ENCODE measurements at regions not wholly inside any gene's neighbourhood (a gene's known extent, or its start where the extent isn't known, plus 50 kb on each side); places are given as distances from the start of the nearest gene placed in this dataset.

DNA sequence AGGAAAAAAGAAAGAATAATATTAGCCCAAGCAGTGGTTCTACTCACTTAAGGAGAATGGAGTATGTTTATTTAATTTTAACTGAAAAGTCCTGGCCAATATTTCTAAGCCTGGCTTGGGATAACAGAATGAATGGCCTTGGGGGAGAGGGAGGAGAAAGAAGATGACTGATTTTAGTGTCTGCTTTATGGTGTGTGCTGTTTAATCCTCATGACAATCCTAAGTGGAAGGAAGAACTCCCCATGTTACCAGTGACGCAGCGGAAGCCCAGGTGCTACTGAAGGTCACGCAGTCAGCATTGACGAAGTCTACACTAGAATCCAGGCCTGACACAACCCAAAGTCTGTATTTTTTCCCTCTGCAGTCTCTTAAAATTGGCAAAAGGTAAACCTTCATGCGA lies 50.5 kb downstream of the PALM2AKAP2 start:
- DNase-seq: no peak
- H3K4me1 Mint-ChIP-seq (ENCODE audit: low read depth in 2 of 2): no peaks in the 10 kb centered on the region
- no peak overlapping the region for H3K4me3 Mint-ChIP-seq
- H3K9me3 Mint-ChIP-seq: no peaks in the 10 kb centered on the region
- H3K36me3 Mint-ChIP-seq (ENCODE audit: insufficient read depth): peaks cover 3% of the 10 kb centered on the region
- H3K27me3 Mint-ChIP-seq: peaks cover 19 to 20% of the 10 kb centered on the region in 2 donors
- H3K27ac Mint-ChIP-seq: no peak overlapping the region
- no peak for ATAC-seq (replicated peaks)

DNA sequence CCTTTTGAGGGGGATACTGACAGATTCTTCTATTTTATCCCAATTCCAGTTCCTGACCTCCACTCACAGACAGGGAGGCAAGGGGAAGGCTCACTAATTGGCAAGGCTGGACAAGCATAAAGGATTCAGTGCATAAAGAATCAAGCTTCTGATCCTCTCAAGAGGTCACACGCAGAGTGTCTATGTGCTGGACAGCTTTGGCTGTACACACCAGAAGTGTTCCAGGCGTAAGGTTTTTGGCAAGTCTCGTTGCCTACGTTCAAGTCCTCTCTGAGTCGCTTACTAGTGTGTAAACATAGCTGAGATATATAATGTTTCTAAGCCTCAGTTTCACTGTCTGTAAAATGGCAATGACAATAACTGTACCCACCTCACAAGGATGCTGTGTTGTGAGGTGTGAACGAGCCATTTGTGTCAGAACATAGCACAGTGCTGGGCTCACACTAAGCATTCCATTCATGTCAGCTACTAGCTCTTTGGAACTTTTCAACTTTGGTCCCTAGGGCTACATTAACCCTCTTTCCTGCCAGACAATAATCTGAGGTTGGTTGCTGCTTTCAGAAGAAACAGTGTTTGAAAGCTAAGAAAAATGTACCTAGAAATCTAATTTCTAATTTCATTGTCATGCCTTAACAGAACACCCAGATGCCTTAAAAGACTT lies 52.1 kb downstream of the PALM2AKAP2 start:
- Mint-ChIP-seq H3K4me1 (ENCODE audit: low read depth in 2 of 2) (no peaks in the 10 kb centered on the region), H3K36me3 (ENCODE audit: insufficient read depth) (peaks cover 3% of the 10 kb centered on the region), H3K27ac (no peak overlapping the region)

DNA sequence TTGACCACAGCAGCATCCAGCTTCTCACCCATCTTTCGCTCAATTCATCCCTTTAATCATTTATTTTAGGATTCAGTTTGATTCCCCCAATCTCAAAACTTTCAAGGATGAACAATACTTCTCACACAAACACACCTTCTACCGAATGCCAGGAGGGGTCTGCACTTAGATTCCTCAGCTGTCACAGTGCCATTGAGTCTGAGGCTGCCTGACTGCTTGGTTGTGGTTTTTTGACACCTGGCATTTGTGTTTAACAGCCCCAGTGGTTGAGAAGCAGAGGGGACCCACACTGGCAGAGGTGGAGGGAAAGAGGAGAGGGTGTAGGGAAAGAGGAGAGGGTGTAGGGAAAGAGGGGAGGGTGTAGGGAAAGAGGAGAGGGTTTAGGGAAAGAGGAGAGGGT lies 54.9 kb downstream of the PALM2AKAP2 start:
- ATAC-seq (replicated peaks) (no peak), DNase-seq (no peak)
- Mint-ChIP-seq H3K27ac (no peak overlapping the region), H3K4me1 (ENCODE audit: low read depth in 2 of 2) (no peaks in the 10 kb centered on the region), H3K4me3 (no peak overlapping the region), H3K9me3 (no peaks in the 10 kb centered on the region), H3K27me3 (peaks cover 29 to 36% of the 10 kb centered on the region in 2 donors), H3K36me3 (ENCODE audit: insufficient read depth) (peaks cover 3% of the 10 kb centered on the region)

More for the DNA sequence above, 52.1 kb downstream of the PALM2AKAP2 start:
- no peak for ATAC-seq (replicated peaks)
- DNase-seq: no peak
- Mint-ChIP-seq H3K27me3 (peaks cover 24 to 26% of the 10 kb centered on the region in 2 donors), H3K4me3 (no peak overlapping the region), H3K9me3 (no peaks in the 10 kb centered on the region)

DNA sequence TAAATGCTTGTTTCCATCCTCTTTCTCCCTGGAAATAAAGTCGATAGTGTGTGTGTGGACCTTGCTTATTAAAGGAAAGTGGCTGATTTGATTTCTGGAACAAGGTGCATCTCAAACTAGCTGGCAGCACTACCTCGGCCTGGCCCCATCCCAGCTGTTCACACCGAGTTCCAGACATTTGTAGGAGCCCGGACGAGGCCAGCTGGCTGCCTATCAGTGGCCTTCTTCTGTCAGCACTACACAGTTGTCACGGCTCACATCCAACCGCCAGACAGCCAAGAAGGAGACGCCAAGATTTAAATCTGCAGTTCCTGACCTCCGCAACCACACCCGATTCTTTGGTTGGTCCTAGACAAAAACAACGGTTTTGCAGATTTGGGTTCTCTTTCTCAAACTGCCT lies 63.6 kb downstream of the PALM2AKAP2 start:
- no peak for ATAC-seq (replicated peaks)
- H3K27me3 Mint-ChIP-seq: peaks cover under 1 to 4% of the 10 kb centered on the region in 2 donors
- H3K27ac Mint-ChIP-seq: no peak overlapping the region
- peaks cover 0 to 2% of the 10 kb centered on the region in 2 donors for H3K9me3 Mint-ChIP-seq
- no peak for DNase-seq
- H3K4me1 Mint-ChIP-seq (ENCODE audit: low read depth in 2 of 2): no peaks in the 10 kb centered on the region
- no peak overlapping the region for H3K4me3 Mint-ChIP-seq
- no peaks in the 10 kb centered on the region for H3K36me3 Mint-ChIP-seq (ENCODE audit: insufficient read depth)

DNA sequence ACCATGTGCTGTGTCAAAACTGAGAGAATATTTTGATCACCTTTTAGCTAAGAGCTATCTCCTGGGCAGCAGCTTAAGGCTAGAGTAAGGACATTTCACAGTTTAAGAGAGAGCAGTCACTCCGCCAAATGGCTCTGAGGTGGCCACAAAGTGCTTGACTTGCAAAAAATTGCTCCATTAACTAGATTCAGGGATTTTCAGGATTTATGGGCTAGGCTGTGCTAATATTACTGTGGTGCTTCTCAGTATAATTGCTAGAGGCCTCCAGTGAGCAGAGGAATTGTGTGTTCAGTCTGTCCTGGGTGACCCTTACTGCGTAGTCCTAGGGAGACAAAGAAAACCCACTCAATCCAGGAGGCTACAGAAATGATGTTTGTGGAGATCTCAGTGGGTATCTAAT lies 65.2 kb downstream of the PALM2AKAP2 start:
- peaks cover 0 to 2% of the 10 kb centered on the region in 2 donors for H3K9me3 Mint-ChIP-seq
- H3K4me3 Mint-ChIP-seq: no peak overlapping the region
- no peaks in the 10 kb centered on the region for H3K36me3 Mint-ChIP-seq (ENCODE audit: insufficient read depth)
- DNase-seq (no peak), ATAC-seq (replicated peaks) (no peak)
- no peaks in the 10 kb centered on the region for H3K4me1 Mint-ChIP-seq (ENCODE audit: low read depth in 2 of 2)
- H3K27me3 Mint-ChIP-seq: no peaks in the 10 kb centered on the region
- no peak overlapping the region for H3K27ac Mint-ChIP-seq

DNA sequence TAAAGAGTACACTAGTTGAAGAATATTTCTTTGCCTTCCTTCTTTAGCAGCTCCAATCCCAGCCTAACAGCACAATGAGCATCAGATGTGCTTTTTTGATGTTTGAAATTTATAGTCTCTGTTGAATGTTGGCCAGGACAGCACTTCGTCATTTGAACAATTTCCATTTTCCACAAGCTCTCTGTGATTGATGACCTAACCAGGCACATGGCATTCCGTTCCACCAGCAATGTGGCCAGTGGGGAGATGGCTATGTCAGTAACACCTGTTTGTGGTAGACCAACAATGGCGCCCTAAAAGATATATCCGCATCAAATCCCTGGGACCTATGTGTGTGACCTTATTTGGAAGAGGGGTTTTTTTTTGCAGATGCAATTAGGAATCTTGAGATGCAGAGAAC lies 66.8 kb downstream of the PALM2AKAP2 start:
- no peak overlapping the region for H3K4me3 Mint-ChIP-seq
- H3K9me3 Mint-ChIP-seq: no peaks in the 10 kb centered on the region
- ATAC-seq (replicated peaks) (no peak), DNase-seq (no peak)
- H3K4me1 Mint-ChIP-seq (ENCODE audit: low read depth in 2 of 2): no peaks in the 10 kb centered on the region
- H3K27ac Mint-ChIP-seq: no peak overlapping the region
- H3K27me3 Mint-ChIP-seq: no peaks in the 10 kb centered on the region
- H3K36me3 Mint-ChIP-seq (ENCODE audit: insufficient read depth): no peaks in the 10 kb centered on the region

DNA sequence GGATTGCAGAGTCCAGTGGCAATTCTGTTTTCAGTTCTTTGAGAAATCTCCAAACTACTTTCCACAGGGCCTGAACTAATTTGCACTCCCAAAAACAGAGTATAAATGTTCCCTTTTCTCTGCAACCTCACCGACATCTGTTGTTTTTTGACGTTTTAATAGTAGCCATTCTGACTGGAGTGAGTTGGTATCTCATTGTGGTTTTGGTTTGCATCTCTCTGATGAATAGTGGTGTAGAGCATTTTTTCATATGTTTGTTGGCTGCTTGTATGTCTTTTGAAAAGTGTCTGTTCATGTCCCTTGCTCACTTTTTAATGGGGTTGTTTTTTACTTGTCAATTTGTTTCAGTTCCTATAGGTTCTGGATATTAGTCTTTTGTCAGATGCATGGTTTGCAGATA lies 72.6 kb downstream of the PALM2AKAP2 start:
- H3K4me3 Mint-ChIP-seq: no peak overlapping the region
- no peak for ATAC-seq (replicated peaks)
- H3K36me3 Mint-ChIP-seq (ENCODE audit: insufficient read depth): no peaks in the 10 kb centered on the region
- H3K4me1 Mint-ChIP-seq (ENCODE audit: low read depth in 2 of 2): no peaks in the 10 kb centered on the region
- H3K27ac Mint-ChIP-seq: no peak overlapping the region
- DNase-seq: no peak
- H3K27me3 Mint-ChIP-seq: peaks cover 0 to 17% of the 10 kb centered on the region in 2 donors
- peaks cover 0 to 9% of the 10 kb centered on the region in 2 donors for H3K9me3 Mint-ChIP-seq

DNA sequence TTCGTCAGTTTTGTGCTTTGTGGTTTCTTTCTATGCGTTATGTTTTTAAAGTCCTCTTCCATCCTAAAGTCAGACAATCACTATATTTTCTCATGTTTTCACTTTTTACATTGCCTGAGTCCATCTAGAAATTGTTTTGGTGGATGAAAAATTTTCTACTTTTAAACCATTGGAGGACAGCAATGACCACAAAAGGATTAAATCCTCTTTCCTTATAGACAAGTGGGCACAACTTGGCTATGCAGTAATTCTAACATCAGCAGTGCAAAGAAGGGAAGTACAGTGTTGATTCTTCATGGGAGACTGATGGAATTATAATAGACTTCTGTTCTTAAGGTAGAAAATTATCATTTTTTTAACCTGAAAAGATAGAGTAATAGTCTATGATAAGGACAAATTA lies 75.5 kb downstream of the PALM2AKAP2 start:
- DNase-seq (no peak), ATAC-seq (replicated peaks) (no peak)
- no peak overlapping the region for H3K4me3 Mint-ChIP-seq
- no peak overlapping the region for H3K27ac Mint-ChIP-seq
- H3K36me3 Mint-ChIP-seq (ENCODE audit: insufficient read depth): no peaks in the 10 kb centered on the region
- peaks cover 3 to 17% of the 10 kb centered on the region in 2 donors for H3K27me3 Mint-ChIP-seq
- no peaks in the 10 kb centered on the region for H3K4me1 Mint-ChIP-seq (ENCODE audit: low read depth in 2 of 2)
- peaks cover 0 to 9% of the 10 kb centered on the region in 2 donors for H3K9me3 Mint-ChIP-seq

DNA sequence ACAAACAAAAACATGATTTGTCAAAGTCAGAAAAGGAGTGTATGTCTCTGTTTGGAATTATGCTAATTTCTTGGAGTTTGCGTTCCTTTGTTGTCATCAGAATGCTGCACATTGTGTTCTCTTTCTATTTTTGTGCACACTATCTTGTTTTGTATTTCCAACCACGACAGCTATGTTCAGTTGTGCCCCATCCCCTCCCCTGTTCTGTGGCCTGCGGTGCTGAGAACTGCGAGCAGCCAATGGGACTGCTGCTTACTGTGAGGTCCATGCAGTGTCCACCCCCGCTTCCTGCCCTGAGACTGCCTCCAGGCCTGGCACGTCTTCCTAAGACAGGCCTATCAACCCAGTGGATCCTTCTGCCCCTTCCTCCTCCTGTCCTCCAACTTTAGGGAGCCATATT lies 76.8 kb downstream of the PALM2AKAP2 start:
- DNase-seq (no peak), ATAC-seq (replicated peaks) (no peak)
- no peak overlapping the region for H3K4me3 Mint-ChIP-seq
- H3K4me1 Mint-ChIP-seq (ENCODE audit: low read depth in 2 of 2): no peaks in the 10 kb centered on the region
- no peaks in the 10 kb centered on the region for H3K36me3 Mint-ChIP-seq (ENCODE audit: insufficient read depth)
- H3K27me3 Mint-ChIP-seq: peaks cover 7 to 17% of the 10 kb centered on the region in 2 donors
- no peak overlapping the region for H3K27ac Mint-ChIP-seq
- peaks cover 0 to 9% of the 10 kb centered on the region in 2 donors for H3K9me3 Mint-ChIP-seq

DNA sequence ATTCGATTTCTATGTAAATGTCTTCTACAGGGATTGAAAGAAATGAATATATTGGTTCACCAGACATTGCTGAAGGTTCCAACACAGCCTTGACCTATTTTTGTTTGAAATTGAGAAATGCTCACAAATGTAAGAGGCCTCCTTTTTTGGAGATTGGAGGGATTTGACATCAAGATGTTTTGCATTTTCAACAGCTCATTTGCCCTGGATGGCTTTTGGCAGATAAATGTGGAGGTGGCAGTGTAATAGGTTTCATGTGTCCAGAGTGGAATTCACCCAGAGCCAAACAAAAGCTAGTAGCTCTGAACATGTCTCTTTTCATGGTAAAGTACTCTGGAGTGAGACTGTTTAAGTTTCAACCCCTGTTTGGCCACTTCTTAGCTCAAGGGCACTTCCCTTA lies 77.3 kb downstream of the PALM2AKAP2 start:
- Mint-ChIP-seq H3K27me3 (peaks cover 7 to 17% of the 10 kb centered on the region in 2 donors), H3K36me3 (ENCODE audit: insufficient read depth) (no peaks in the 10 kb centered on the region), H3K9me3 (peaks cover 0 to 7% of the 10 kb centered on the region in 2 donors), H3K4me1 (ENCODE audit: low read depth in 2 of 2) (no peaks in the 10 kb centered on the region), H3K4me3 (no peak overlapping the region), H3K27ac (no peak overlapping the region)
- DNase-seq (no peak), ATAC-seq (replicated peaks) (no peak)

DNA sequence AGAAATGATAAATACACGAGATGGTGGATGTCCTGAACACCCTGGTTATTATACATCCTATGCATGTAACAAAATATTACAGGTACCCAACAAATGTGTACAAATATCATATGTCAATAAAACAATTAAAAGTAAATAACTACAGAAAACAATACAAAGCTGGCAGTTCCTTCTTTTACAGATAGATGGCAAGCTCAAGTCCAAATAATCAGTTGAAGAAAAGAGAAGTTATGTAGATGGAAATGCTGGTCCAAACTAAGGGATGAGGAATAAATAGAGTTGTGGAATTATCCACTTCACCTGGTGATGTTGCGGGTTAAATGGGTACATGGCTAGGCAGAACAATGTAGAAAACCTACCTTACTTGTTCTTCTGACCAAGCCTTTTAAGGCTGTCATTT lies 79.4 kb downstream of the PALM2AKAP2 start:
- H3K27ac Mint-ChIP-seq: no peak overlapping the region
- H3K27me3 Mint-ChIP-seq: peaks cover 7 to 8% of the 10 kb centered on the region in 2 donors
- H3K4me1 Mint-ChIP-seq (ENCODE audit: low read depth in 2 of 2): no peaks in the 10 kb centered on the region
- no peak for ATAC-seq (replicated peaks)
- no peaks in the 10 kb centered on the region for H3K9me3 Mint-ChIP-seq
- H3K36me3 Mint-ChIP-seq (ENCODE audit: insufficient read depth): no peaks in the 10 kb centered on the region
- no peak for DNase-seq
- no peak overlapping the region for H3K4me3 Mint-ChIP-seq

DNA sequence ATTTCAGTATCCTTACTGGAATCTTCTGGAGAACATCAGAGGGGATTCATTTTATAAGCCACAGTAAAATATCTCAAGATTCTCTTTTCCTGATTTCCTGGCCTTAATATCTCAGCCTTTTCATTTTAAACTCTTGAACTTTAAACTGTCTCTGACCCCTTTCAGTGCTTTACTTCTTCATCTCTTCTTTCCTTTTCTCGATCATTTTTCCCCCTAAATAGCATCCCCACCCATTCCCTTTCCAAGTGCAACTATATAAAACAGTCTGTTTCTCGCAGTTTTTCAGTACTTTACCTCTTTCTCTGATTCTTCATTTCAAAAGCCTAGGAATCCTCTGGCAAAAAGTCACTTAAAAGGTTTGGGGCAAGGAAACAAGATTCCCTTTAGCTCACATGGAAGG lies 80.5 kb downstream of the PALM2AKAP2 start:
- DNase-seq (no peak), ATAC-seq (replicated peaks) (no peak)
- Mint-ChIP-seq H3K9me3 (no peaks in the 10 kb centered on the region), H3K4me1 (ENCODE audit: low read depth in 2 of 2) (no peaks in the 10 kb centered on the region), H3K4me3 (no peak overlapping the region), H3K27ac (no peak overlapping the region), H3K27me3 (peaks cover 7 to 8% of the 10 kb centered on the region in 2 donors), H3K36me3 (ENCODE audit: insufficient read depth) (no peaks in the 10 kb centered on the region)

DNA sequence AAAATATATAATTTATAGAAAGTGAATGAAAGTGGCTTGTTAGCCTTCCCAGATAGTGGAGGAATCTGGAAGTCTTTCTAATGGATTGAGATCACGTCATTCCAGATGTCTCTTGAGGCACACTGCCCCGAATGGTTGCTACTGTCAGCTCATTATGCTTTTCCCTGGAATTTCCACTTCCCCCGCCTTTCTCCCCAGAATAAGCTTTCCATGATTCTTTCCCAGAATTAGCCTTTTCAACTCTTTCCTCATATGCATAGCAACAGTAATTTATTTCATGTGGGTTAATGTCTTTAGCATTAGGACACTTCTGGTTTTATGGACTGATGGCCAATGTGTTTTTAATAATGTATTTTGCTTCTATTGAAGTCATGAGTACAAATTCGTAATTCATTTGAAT lies 81.5 kb downstream of the PALM2AKAP2 start:
- H3K27me3 Mint-ChIP-seq: peaks cover 8 to 9% of the 10 kb centered on the region in 2 donors
- no peak overlapping the region for H3K4me3 Mint-ChIP-seq
- DNase-seq (no peak), ATAC-seq (replicated peaks) (no peak)
- no peaks in the 10 kb centered on the region for H3K36me3 Mint-ChIP-seq (ENCODE audit: insufficient read depth)
- no peaks in the 10 kb centered on the region for H3K4me1 Mint-ChIP-seq (ENCODE audit: low read depth in 2 of 2)
- no peaks in the 10 kb centered on the region for H3K9me3 Mint-ChIP-seq
- H3K27ac Mint-ChIP-seq: no peak overlapping the region

DNA sequence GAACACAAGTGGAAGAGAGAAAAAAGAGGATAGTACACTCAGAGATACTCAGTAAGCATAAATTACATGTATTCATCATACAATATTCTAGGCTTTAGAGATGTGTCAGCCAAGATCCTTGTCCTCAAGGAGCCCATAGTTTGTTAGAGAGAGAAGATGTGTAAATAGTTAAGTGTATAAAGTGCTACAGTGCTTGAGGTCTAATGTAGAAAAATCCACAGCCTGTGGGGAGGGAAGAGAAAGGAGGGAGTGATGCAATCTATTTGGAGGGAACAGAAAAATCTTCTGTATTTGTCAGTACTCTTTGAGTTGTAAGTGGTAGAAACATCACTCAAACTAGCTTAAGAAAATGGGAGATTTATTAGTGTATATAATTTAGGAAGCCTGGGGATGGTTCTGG lies 81.9 kb downstream of the PALM2AKAP2 start:
- ATAC-seq (replicated peaks): no peak
- H3K4me1 Mint-ChIP-seq (ENCODE audit: low read depth in 2 of 2): no peaks in the 10 kb centered on the region
- DNase-seq: no peak
- H3K27me3 Mint-ChIP-seq: peaks cover 3 to 14% of the 10 kb centered on the region in 2 donors
- H3K9me3 Mint-ChIP-seq: no peaks in the 10 kb centered on the region
- H3K27ac Mint-ChIP-seq: no peak overlapping the region
- H3K4me3 Mint-ChIP-seq: no peak overlapping the region
- no peaks in the 10 kb centered on the region for H3K36me3 Mint-ChIP-seq (ENCODE audit: insufficient read depth)
